Activated CD8-positive, alpha-beta memory T cell treated with anti-CD3 and anti-CD28 coated beads for 36 hours (primary cell): ENCODE measurements at regions not wholly inside any gene's neighbourhood (a gene's known extent, or its start where the extent isn't known, plus 50 kb on each side); places are given as distances from the start of the nearest gene placed in this dataset.

ENCODE experiments used
- CTCF ChIA-PET: fragments of 350-600 bp; sonication (Branson Sonifier 250); formaldehyde crosslinking; loops from one replicate; lab custom pipeline; 2021; ENCODE audit warnings: antibody characterized with exemption; lab: Charles Lee
- POLR2A ChIA-PET: fragments of 350-600 bp; sonication (Branson Sonifier 250); formaldehyde crosslinking; loops from one replicate; lab custom pipeline; 2021; ENCODE audit warnings: antibody characterized with exemption; lab: Charles Lee

- CTCF ChIA-PET, result interaction anchor here (0.7 to 1.5 kb wide), 3 partner anchors 136 to 146 kb away, joined by 3 to 4 read pairs (median 3); no protein-coding TSS in a partner anchor
- POLR2A ChIA-PET, result no interaction called here
Observed at GRCh38 chr9:89739511-89739910, 134.7 kb downstream of the GADD45G start.

- ChIA-PET POLR2A (no interaction called here), CTCF (interaction anchor here (1.2 kb wide), 1 partner anchor 136 kb away, joined by 3 read pairs; no protein-coding TSS in a partner anchor)
Observed at GRCh38 chr9:89739916-89740315, 135.1 kb downstream of the GADD45G start.

GRCh38 chr9:89740722-89741121 lies 135.9 kb downstream of the GADD45G start:
- ChIA-PET POLR2A (no interaction called here), CTCF (no interaction called here)

- POLR2A ChIA-PET, result no interaction called here
- CTCF ChIA-PET, result interaction anchor here (2.9 kb wide), 1 partner anchor 139 kb away, joined by 9 read pairs; no protein-coding TSS in a partner anchor
Observed at GRCh38 chr9:89742660-89743059, 137.8 kb downstream of the GADD45G start.

- CTCF ChIA-PET, result interaction anchor here (1.0 to 2.9 kb wide), 3 partner anchors 10 to 146 kb away, joined by 3 to 9 read pairs (median 3); no protein-coding TSS in a partner anchor
- POLR2A ChIA-PET, result interaction anchor here (1.2 kb wide), 1 partner anchor 137 kb away, joined by 3 read pairs; no protein-coding TSS in a partner anchor
Observed at GRCh38 chr9:89743216-89743572, 138.4 kb downstream of the GADD45G start.

- POLR2A ChIA-PET, result interaction anchor here (1.2 kb wide), 1 partner anchor 138 kb away, joined by 3 read pairs; no protein-coding TSS in a partner anchor
- CTCF ChIA-PET, result interaction anchor here (1.0 to 2.9 kb wide), 3 partner anchors 10 to 146 kb away, joined by 3 to 9 read pairs (median 3); no protein-coding TSS in a partner anchor
Observed at GRCh38 chr9:89743573-89744254, 138.9 kb downstream of the GADD45G start.

- CTCF ChIA-PET, result interaction anchor here (1.0 to 2.9 kb wide), 3 partner anchors 9 to 147 kb away, joined by 3 to 9 read pairs (median 3); no protein-coding TSS in a partner anchor
- POLR2A ChIA-PET, result interaction anchor here (1.2 kb wide), 1 partner anchor 138 kb away, joined by 3 read pairs; no protein-coding TSS in a partner anchor
Observed at GRCh38 chr9:89744255-89744648, 139.4 kb downstream of the GADD45G start.

- CTCF ChIA-PET, result no interaction called here
- POLR2A ChIA-PET, result no interaction called here
Observed at GRCh38 chr9:89744730-89745129, 139.9 kb downstream of the GADD45G start.

GRCh38 chr9:89745601-89746376 lies 141.0 kb downstream of the GADD45G start:
- CTCF ChIA-PET, result interaction anchor here (1.2 kb wide), 1 partner anchor 11 kb away, joined by 3 read pairs; no protein-coding TSS in a partner anchor
- POLR2A ChIA-PET, result no interaction called here

GRCh38 chr9:89746385-89747116 lies 141.7 kb downstream of the GADD45G start:
- ChIA-PET POLR2A (no interaction called here), CTCF (interaction anchor here (1.2 kb wide), 1 partner anchor 11 kb away, joined by 3 read pairs; no protein-coding TSS in a partner anchor)

GRCh38 chr9:89747596-89747995 lies 142.8 kb downstream of the GADD45G start:
- CTCF ChIA-PET, result no interaction called here
- POLR2A ChIA-PET, result no interaction called here

GRCh38 chr9:89748021-89748670 lies 143.3 kb downstream of the GADD45G start:
- CTCF ChIA-PET, result no interaction called here
- POLR2A ChIA-PET, result no interaction called here

- ChIA-PET CTCF (no interaction called here), POLR2A (no interaction called here)
Observed at GRCh38 chr9:89748831-89749499, 144.2 kb downstream of the GADD45G start.

GRCh38 chr9:89749500-89750116 lies 144.8 kb downstream of the GADD45G start:
- ChIA-PET POLR2A (no interaction called here), CTCF (no interaction called here)

- ChIA-PET CTCF (no interaction called here), POLR2A (no interaction called here)
Observed at GRCh38 chr9:89750117-89750791, 145.4 kb downstream of the GADD45G start.

- ChIA-PET POLR2A (no interaction called here), CTCF (no interaction called here)
Observed at GRCh38 chr9:89751079-89751825, 146.4 kb downstream of the GADD45G start.

- ChIA-PET POLR2A (no interaction called here), CTCF (no interaction called here)
Observed at GRCh38 chr9:89752154-89752553, 147.3 kb downstream of the GADD45G start.
